ENCODE measurements at regions not wholly inside any gene's neighbourhood (a gene's known extent, or its start where the extent isn't known, plus 50 kb on each side); places are given as distances from the start of the nearest gene placed in this dataset.
"Not testable (repeated sequence)": the region's sequence is repeated elsewhere in the genome, so short reads cannot be mapped to it uniquely, and the experiment has no call there.

- no peak for DNase-seq
Observed at GRCh38 chr14:88064841-88065240, 59.9 kb downstream of the GPR65 start.

GRCh38 chr14:88069677-88070076 lies 64.7 kb downstream of the GPR65 start:
- no peak for DNase-seq

GRCh38 chr14:88075269-88075981 lies 70.5 kb downstream of the GPR65 start:
- no peak for DNase-seq

- DNase-seq, result no peak
Observed at GRCh38 chr14:88078525-88078924, 73.6 kb downstream of the GPR65 start.

- no peak for DNase-seq
Observed at GRCh38 chr14:88079624-88080023, 74.7 kb downstream of the GPR65 start.

- DNase-seq, result no peak
Observed at GRCh38 chr14:88085736-88086135, 80.8 kb downstream of the GPR65 start.

- DNase-seq, result no peak
Observed at GRCh38 chr14:88089445-88089844, 84.5 kb downstream of the GPR65 start.

GRCh38 chr14:88092529-88092928 lies 87.6 kb downstream of the GPR65 start:
- no peak for DNase-seq

GRCh38 chr14:88095791-88096190 lies 90.9 kb downstream of the GPR65 start:
- DNase-seq, result no peak

- DNase-seq, result no peak
Observed at GRCh38 chr14:88098163-88098562, 93.2 kb downstream of the GPR65 start.

GRCh38 chr14:88104710-88105109 lies 99.8 kb downstream of the GPR65 start:
- DNase-seq, result no peak

GRCh38 chr14:88106377-88106776 lies 101.4 kb downstream of the GPR65 start:
- DNase-seq, result no peak

GRCh38 chr14:88127669-88128068 lies 122.7 kb downstream of the GPR65 start:
- not testable (repeated sequence) for DNase-seq

GRCh38 chr14:88128816-88129215 lies 123.9 kb downstream of the GPR65 start:
- DNase-seq, result no peak

- peak; percentile 76 for DNase-seq
Observed at GRCh38 chr14:88129306-88130056, 124.5 kb downstream of the GPR65 start.

GRCh38 chr14:88130057-88130432 lies 125.1 kb downstream of the GPR65 start:
- DNase-seq, result no peak
